ENCODE measurements at regions not wholly inside any gene's neighbourhood (a gene's known extent, or its start where the extent isn't known, plus 50 kb on each side); places are given as distances from the start of the nearest gene placed in this dataset.

DNA sequence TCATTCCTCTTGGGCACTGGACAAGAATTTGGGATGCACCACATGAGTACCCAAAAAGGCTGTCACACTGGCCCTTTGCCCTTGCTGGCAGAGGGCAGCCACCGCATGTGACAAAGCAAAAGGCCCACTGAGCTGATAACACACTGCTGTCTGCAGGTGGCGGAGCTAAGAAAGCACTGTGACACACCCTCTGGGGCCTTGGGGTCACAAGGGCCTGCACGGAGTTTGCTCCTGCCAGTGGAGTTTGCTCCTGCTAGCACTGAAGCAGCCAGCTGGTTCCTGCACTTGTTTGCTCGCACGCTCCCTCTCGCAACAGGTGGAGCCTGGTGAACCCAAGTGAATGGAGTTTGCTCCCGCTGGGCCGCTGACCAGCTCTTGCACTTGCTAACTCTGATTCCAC lies 132.6 kb downstream of the LCA5 start:
- TF ChIP-seq CTCF (IDR thresholded peaks at IDR 0.05) (no peak), ZFX (IDR thresholded peaks at IDR 0.05; ENCODE audit: borderline replicate concordance) (no peak)

All from 22Rv1 (cell line).